AG10803 (cell line): ENCODE measurements at regions not wholly inside any gene's neighbourhood (a gene's known extent, or its start where the extent isn't known, plus 50 kb on each side); places are given as distances from the start of the nearest gene placed in this dataset.
"Not testable (repeated sequence)": the region's sequence is repeated elsewhere in the genome, so short reads cannot be mapped to it uniquely, and the experiment has no call there.

Source experiments
- DNase-seq: peaks from one replicate; pipeline ENCODE4 v3.0.0; 2010; ENCODE audit warnings: low read depth
- H3K4me3 ChIP-seq: 2 replicates; pipeline ENCODE4 v1.5.1; 2011; ENCODE audit warnings: mild to moderate bottlenecking, low read length, control low read depth
- CTCF ChIP-seq: conservative IDR thresholded peaks from 2 replicates; pipeline ENCODE4 v1.5.1; 2011; ENCODE audit warnings: mild to moderate bottlenecking, low read length, control low read depth, inconsistent platforms

- DNase-seq, result no peak
- no peak for TF ChIP-seq CTCF
- no peak overlapping the region for H3K4me3 ChIP-seq
These were observed 520.7 kb upstream of the HS3ST1 start for GRCh38 chr4:11949355-11949754.

- H3K4me3 ChIP-seq, DNase-seq: not testable (repeated sequence)
These were observed 518.9 kb upstream of the HS3ST1 start for GRCh38 chr4:11947629-11948028.

GRCh38 chr4:11937941-11938340 lies 509.2 kb upstream of the HS3ST1 start:
- no peak for TF ChIP-seq CTCF
- H3K4me3 ChIP-seq, result no peak overlapping the region
- no peak for DNase-seq

- DNase-seq, result no peak
- no peak overlapping the region for H3K4me3 ChIP-seq
- no peak for TF ChIP-seq CTCF
These were observed 502.6 kb upstream of the HS3ST1 start for GRCh38 chr4:11931266-11931820.

- H3K4me3 ChIP-seq, result no peak overlapping the region
- no peak for TF ChIP-seq CTCF
- no peak for DNase-seq
These were observed 500.4 kb upstream of the HS3ST1 start for GRCh38 chr4:11929080-11929479.

- no peak for TF ChIP-seq CTCF
- DNase-seq, result no peak
- H3K4me3 ChIP-seq, result no peak overlapping the region
These were observed 490.6 kb upstream of the HS3ST1 start for GRCh38 chr4:11919316-11919715.

- no peak for DNase-seq
- TF ChIP-seq CTCF, result no peak
- no peak overlapping the region for H3K4me3 ChIP-seq
These were observed 485.7 kb upstream of the HS3ST1 start for GRCh38 chr4:11914406-11914805.

- TF ChIP-seq CTCF, result no peak
- no peak overlapping the region for H3K4me3 ChIP-seq
- DNase-seq, result no peak
These were observed 484.2 kb upstream of the HS3ST1 start for GRCh38 chr4:11912886-11913285.
